ENCODE measurements at regions not wholly inside any gene's neighbourhood (a gene's known extent, or its start where the extent isn't known, plus 50 kb on each side); places are given as distances from the start of the nearest gene placed in this dataset.

- RAD21 ChIA-PET (ENCODE audit: unreplicated experiment), result no interaction called here
- SMC1A ChIA-PET (ENCODE audit: uncharacterized antibody, unreplicated experiment), result interaction anchor here (0.6 kb wide), 1 partner anchor 545 kb away, joined by 3 read pairs; no protein-coding TSS in a partner anchor
- Histone ChIP-seq H3K4me1 (ENCODE audit: control insufficient read depth, insufficient read depth, low read length) (no peaks in the 10 kb centered on the region), H3K4me3 (no peak overlapping the region), H2AFZ (ENCODE audit: control insufficient read depth, low read depth, low read length) (no peak overlapping the region), H3K4me2 (ENCODE audit: control insufficient read depth, insufficient read depth) (no peak overlapping the region), H3K9ac (ENCODE audit: control insufficient read depth, insufficient read depth, low read length) (no peak overlapping the region), H3K27ac (ENCODE audit: control insufficient read depth, insufficient read depth) (no peak overlapping the region), H3K79me2 (ENCODE audit: control insufficient read depth, insufficient read depth, low read length) (no peaks in the 10 kb centered on the region), H3K9me3 (replicated peaks; ENCODE audit: control insufficient read depth, insufficient read depth, low read length) (no peaks in the 10 kb centered on the region), H4K20me1 (ENCODE audit: control insufficient read depth, insufficient read depth) (no peaks in the 10 kb centered on the region), H3K36me3 (ENCODE audit: control insufficient read depth in 2 of 2, insufficient read depth in 2 of 2, low read length in 1 of 2) (no peaks in the 10 kb centered on the region), H3K27me3 (replicated peaks in 1 of 2; ENCODE audit: control insufficient read depth in 2 of 2, insufficient read depth in 2 of 2, low read length in 1 of 2) (no peaks in the 10 kb centered on the region)
- in situ Hi-C loops (cut with MboI), result no loop called here
- DNase-seq (ENCODE audit: low read depth, low spot score), result no peak
- CTCF ChIA-PET, result interaction anchor here (1.4 kb wide), 1 partner anchor 14 kb away, joined by 3 read pairs; no protein-coding TSS in a partner anchor
- TF ChIP-seq REST (IDR thresholded peaks at IDR 0.05; ENCODE audit: low read depth, low read length), result no peak
- TF ChIP-seq BRCA1 (IDR thresholded peaks at IDR 0.05; ENCODE audit: low read depth, low read length), result no peak
- no peak for TF ChIP-seq RAD21 (IDR thresholded peaks at IDR 0.05; ENCODE audit: insufficient read depth, low read depth, low read length)
- TF ChIP-seq, protein P1, sequence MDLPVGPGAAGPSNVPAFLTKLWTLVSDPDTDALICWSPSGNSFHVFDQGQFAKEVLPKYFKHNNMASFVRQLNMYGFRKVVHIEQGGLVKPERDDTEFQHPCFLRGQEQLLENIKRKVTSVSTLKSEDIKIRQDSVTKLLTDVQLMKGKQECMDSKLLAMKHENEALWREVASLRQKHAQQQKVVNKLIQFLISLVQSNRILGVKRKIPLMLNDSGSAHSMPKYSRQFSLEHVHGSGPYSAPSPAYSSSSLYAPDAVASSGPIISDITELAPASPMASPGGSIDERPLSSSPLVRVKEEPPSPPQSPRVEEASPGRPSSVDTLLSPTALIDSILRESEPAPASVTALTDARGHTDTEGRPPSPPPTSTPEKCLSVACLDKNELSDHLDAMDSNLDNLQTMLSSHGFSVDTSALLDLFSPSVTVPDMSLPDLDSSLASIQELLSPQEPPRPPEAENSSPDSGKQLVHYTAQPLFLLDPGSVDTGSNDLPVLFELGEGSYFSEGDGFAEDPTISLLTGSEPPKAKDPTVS (IDR thresholded peaks at IDR 0.05; ENCODE audit: low read depth, low read length), result no peak
- no peak for TF ChIP-seq STAT3 (IDR thresholded peaks at IDR 0.05; ENCODE audit: low read depth, low read length)
- TF ChIP-seq TBL1XR1 (IDR thresholded peaks at IDR 0.05; ENCODE audit: low read depth, low read length), result no peak
- no peak for TF ChIP-seq MEF2B (IDR thresholded peaks at IDR 0.05; ENCODE audit: partially characterized antibody, poor library complexity, severe bottlenecking)
- TF ChIP-seq, protein P2, sequence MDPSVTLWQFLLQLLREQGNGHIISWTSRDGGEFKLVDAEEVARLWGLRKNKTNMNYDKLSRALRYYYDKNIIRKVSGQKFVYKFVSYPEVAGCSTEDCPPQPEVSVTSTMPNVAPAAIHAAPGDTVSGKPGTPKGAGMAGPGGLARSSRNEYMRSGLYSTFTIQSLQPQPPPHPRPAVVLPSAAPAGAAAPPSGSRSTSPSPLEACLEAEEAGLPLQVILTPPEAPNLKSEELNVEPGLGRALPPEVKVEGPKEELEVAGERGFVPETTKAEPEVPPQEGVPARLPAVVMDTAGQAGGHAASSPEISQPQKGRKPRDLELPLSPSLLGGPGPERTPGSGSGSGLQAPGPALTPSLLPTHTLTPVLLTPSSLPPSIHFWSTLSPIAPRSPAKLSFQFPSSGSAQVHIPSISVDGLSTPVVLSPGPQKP (IDR thresholded peaks at IDR 0.05; ENCODE audit: low read depth, low read length), result no peak
- TF ChIP-seq TCF7 (IDR thresholded peaks at IDR 0.05; ENCODE audit: borderline replicate concordance), result no peak
- no peak for TF ChIP-seq FOXM1 (IDR thresholded peaks at IDR 0.05; ENCODE audit: low read depth, low read length)
- no peak for TF ChIP-seq IRF4 (IDR thresholded peaks at IDR 0.05; ENCODE audit: low read depth, low read length)
- 6% methylated on average over 2 of the region's 2 CpGs for WGBS (ENCODE audit: insufficient coverage, insufficient replicate concordance, low lambda C conversion rate, missing lambda C conversion rate)
- no peak for FAIRE-seq
- no TSS peak for BruUV-seq (replicated peaks)
- POLR2A ChIA-PET, result no interaction called here
- no peak for ATAC-seq
- intact Hi-C loops (cut with micrococcal nuclease; ENCODE audit: unreplicated experiment), result no loop called here
Measured at GRCh38 chr9:18240213-18240612, 233.7 kb upstream of the ADAMTSL1 start.
